GM11168 (cell line): ENCODE measurements at regions not wholly inside any gene's neighbourhood (a gene's known extent, or its start where the extent isn't known, plus 50 kb on each side); places are given as distances from the start of the nearest gene placed in this dataset.
"Not testable (repeated sequence)": the region's sequence is repeated elsewhere in the genome, so short reads cannot be mapped to it uniquely, and the experiment has no call there.

ENCODE experiments used
- in situ Hi-C: fragments of 300-500 bp; cut with MboI; formaldehyde crosslinking; loops from one replicate; pipeline ENCODE4 v1.12.0; 2022; ENCODE audit warnings: low sequenced_read_pairs; ENCODE audit not compliant: unreplicated experiment

- in situ Hi-C loops: no loop called here
Observed at GRCh38 chr6:119501798-119502483, 152.4 kb upstream of the MAN1A1 start.

GRCh38 chr6:119499797-119500196 lies 150.2 kb upstream of the MAN1A1 start:
- in situ Hi-C loops: no loop called here

GRCh38 chr6:119497988-119498727 lies 148.6 kb upstream of the MAN1A1 start:
- in situ Hi-C loops: no loop called here

- in situ Hi-C loops: no loop called here
Observed at GRCh38 chr6:119495230-119495683, 145.7 kb upstream of the MAN1A1 start.

GRCh38 chr6:119493980-119494379 lies 144.4 kb upstream of the MAN1A1 start:
- in situ Hi-C loops: no loop called here

- in situ Hi-C loops: not testable (repeated sequence)
Observed at GRCh38 chr6:119491112-119491511, 141.6 kb upstream of the MAN1A1 start.

GRCh38 chr6:119490050-119490449 lies 140.5 kb upstream of the MAN1A1 start:
- in situ Hi-C loops: not testable (repeated sequence)

- in situ Hi-C loops: no loop called here
Observed at GRCh38 chr6:119484598-119484997, 135.0 kb upstream of the MAN1A1 start.

GRCh38 chr6:119483908-119484307 lies 134.3 kb upstream of the MAN1A1 start:
- in situ Hi-C loops: no loop called here

GRCh38 chr6:119482850-119483285 lies 133.3 kb upstream of the MAN1A1 start:
- in situ Hi-C loops: no loop called here

GRCh38 chr6:119481976-119482375 lies 132.4 kb upstream of the MAN1A1 start:
- in situ Hi-C loops: no loop called here

- in situ Hi-C loops: no loop called here
Observed at GRCh38 chr6:119480961-119481497, 131.5 kb upstream of the MAN1A1 start.

- in situ Hi-C loops: loop anchor here (10.0 kb wide), 1 partner anchor 135 kb away; the partner anchor contains the start of gene MAN1A1
Observed at GRCh38 chr6:119479860-119480655, 130.5 kb upstream of the MAN1A1 start.

- in situ Hi-C loops: loop anchor here (10.0 kb wide), 1 partner anchor 132 kb away; the partner anchor contains the start of gene MAN1A1
Observed at GRCh38 chr6:119476554-119476953, 127.0 kb upstream of the MAN1A1 start.

GRCh38 chr6:119476024-119476423 lies 126.5 kb upstream of the MAN1A1 start:
- in situ Hi-C loops: loop anchor here (10.0 kb wide), 1 partner anchor 131 kb away; the partner anchor contains the start of gene MAN1A1

- in situ Hi-C loops: loop anchor here (10.0 kb wide), 1 partner anchor 126 kb away; the partner anchor contains the start of gene MAN1A1
Observed at GRCh38 chr6:119470893-119471542, 121.5 kb upstream of the MAN1A1 start.

- in situ Hi-C loops: no loop called here
Observed at GRCh38 chr6:119467488-119468081, 118.0 kb upstream of the MAN1A1 start.

GRCh38 chr6:119466226-119466625 lies 116.7 kb upstream of the MAN1A1 start:
- in situ Hi-C loops: no loop called here

GRCh38 chr6:119463081-119463626 lies 113.6 kb upstream of the MAN1A1 start:
- in situ Hi-C loops: no loop called here
